Muscle of leg (tissue), 3 donors: ENCODE measurements at regions not wholly inside any gene's neighbourhood (a gene's known extent, or its start where the extent isn't known, plus 50 kb on each side); places are given as distances from the start of the nearest gene placed in this dataset.

Experiments
- DNase-seq: peaks from one replicate; pipeline ENCODE4 v3.0.0; 2013
- H3K27ac ChIP-seq: one replicate; pipeline ENCODE4 v1.5.1; 2013; ENCODE audit warnings: mild to moderate bottlenecking, low read length, control low read depth
- H3K27me3 ChIP-seq: one replicate; pipeline ENCODE4 v1.6.1; 2013; ENCODE audit warnings: low read length; ENCODE audit not compliant: control insufficient read depth, insufficient read depth
- H3K36me3 ChIP-seq: one replicate; pipeline ENCODE4 v1.6.1; 2013; ENCODE audit warnings: low read length; ENCODE audit not compliant: control insufficient read depth, insufficient read depth
- H3K4me1 ChIP-seq: one replicate; pipeline ENCODE4 v1.6.1; 2013; ENCODE audit warnings: low read length; ENCODE audit not compliant: control insufficient read depth, insufficient read depth
- H3K4me3 ChIP-seq: one replicate; pipeline ENCODE4 v1.5.1; 2013; ENCODE audit warnings: low read length, control low read depth
- H3K9me3 ChIP-seq: replicated peaks from 2 replicates; pipeline ENCODE4 v1.6.1; 2013; ENCODE audit warnings: low read depth, low read length; ENCODE audit not compliant: control insufficient read depth
- WGBS: methylation state at CpG from one replicate; pipeline ENCODE4 v1.1.5; 2013; ENCODE audit warnings: missing lambda C conversion rate; ENCODE audit not compliant: insufficient coverage; 5-methylcytosine and 5-hydroxymethylcytosine counted together

DNA sequence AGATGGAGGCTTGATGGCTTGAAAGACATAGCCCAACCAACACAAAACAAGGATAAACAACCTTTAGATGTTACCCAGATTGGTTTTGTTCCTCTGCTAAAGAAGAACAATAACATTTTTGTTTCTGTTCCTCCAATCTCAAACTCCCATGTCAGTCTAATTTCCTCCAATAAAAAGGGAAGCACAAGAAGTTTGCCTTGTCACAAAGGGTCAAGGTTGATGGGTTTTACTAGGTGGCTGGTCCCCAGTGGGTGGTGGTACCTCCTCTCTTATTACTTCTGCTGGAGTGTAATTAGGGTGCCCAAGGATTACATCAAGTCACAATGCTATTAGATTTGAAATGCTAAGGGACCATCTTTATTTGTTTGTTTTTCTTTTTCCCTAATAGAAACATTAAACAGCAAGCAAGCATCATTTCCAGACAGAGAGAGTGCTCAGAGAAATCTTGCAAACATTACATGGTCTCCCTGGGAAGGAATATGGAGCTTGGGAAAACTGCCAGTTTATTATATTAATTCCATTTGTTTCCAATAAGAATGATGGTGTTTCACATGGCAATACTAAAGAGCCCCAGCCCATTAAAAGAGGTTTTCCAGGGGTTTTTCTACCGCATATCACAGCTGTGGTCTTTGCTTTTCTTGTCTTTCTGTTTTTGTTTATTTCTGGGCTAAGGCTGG, 78.3 kb upstream of the AOAH start:
- H3K4me1 ChIP-seq: no peaks in the 10 kb centered on the region
- H3K27ac ChIP-seq: peak overlapping the region; percentile 8
- H3K36me3 ChIP-seq: no peaks in the 10 kb centered on the region
- H3K27me3 ChIP-seq: no peaks in the 10 kb centered on the region
- no peak overlapping the region for H3K4me3 ChIP-seq
- no CpG with 5 or more reads among the region's 1 CpG for WGBS
- H3K9me3 ChIP-seq: no peaks in the 10 kb centered on the region
- peak; percentile 84 for DNase-seq

DNA sequence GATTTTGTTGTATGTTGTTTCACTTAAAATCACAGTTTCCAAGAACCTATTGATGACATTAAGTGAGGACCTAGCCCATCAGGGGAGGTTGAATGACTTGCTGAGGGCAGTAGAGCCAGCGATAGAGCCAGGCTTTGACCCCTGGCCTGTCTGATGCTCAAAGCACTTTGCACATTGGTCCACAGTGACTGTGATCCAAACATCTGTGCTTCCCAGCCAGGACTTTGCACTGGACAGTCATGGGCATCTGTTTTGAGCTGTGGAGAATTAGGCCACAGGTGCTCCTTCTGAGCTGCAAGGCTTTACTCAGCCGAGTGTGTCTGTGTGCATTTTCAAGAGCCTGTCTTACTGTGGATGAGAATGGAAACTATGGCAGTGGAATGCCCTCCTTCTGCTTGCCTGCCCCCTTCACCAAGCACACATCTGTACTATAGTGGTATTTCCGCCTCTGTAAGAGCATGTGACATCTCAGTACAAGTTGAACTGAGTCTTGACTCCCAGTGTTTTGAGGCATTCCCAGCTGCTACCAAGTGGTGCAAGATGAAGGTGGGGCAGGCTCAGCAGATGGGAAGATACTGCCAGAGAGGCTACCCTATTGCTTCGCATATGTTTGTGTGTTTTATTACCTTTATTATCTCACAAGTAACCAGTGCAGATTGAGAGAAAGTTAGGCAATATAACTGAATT, 72.7 kb upstream of the AOAH start:
- Histone ChIP-seq H3K27me3 (no peaks in the 10 kb centered on the region), H3K4me3 (no peak overlapping the region), H3K27ac (no peak overlapping the region), H3K4me1 (peaks cover 12% of the 10 kb centered on the region), H3K36me3 (no peaks in the 10 kb centered on the region), H3K9me3 (no peaks in the 10 kb centered on the region)
- peak; percentile 16 for DNase-seq
- 83% methylated on average over 2 of the region's 4 CpGs for WGBS

DNA sequence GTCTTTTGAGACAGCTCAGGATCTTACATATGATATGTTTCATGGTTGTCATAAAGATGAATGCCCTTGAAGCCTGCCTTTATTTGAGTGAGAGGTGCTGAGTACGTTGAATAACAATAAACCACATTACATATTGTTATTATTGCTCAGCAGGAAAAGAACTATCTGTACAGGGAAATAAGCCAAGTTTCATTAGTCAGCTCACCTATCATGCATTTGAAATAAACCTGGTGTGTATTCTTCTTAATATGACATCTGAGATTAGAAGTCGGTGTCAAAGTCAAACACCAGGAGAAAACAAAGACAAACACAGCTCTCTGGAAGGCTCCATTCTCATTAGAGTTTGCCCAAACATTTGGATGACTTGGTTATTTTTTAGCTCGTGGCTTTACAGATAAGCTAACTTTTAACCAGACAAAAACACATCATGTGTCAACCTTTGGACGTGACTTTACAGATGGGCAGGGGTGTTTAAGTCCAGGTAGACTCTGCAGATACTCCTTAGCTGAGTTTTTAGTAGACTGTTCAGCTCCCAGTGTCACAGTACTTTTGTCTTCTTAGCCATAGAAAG, 71.2 kb upstream of the AOAH start:
- H3K9me3 ChIP-seq: no peaks in the 10 kb centered on the region
- no CpG with 5 or more reads among the region's 4 CpGs for WGBS
- H3K27ac ChIP-seq: no peak overlapping the region
- peaks cover 12% of the 10 kb centered on the region for H3K4me1 ChIP-seq
- H3K27me3 ChIP-seq: no peaks in the 10 kb centered on the region
- H3K36me3 ChIP-seq: no peaks in the 10 kb centered on the region
- H3K4me3 ChIP-seq: no peak overlapping the region
- no peak for DNase-seq

DNA sequence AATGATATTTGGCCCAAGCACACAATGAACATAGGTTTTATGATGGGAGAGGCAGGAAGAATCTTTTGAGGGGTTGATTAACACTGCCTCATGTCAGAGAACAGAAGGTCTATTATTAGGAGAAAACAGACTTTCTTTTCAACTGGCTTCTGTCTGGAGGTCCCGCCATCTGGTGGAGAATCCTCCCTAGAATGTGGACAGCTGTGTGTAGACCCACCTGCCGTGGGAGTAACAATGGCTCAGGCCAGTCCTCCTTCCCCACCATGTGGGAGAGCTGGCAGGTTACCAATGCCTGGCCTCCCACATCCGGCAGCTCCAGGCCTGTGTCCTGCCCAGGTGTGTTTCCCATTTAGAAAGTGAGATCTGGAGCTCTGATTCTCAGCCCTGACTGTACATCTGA, 70.4 kb upstream of the AOAH start:
- no peaks in the 10 kb centered on the region for H3K9me3 ChIP-seq
- DNase-seq: peak; percentile 77
- no CpG with 5 or more reads among the region's 3 CpGs for WGBS

DNA sequence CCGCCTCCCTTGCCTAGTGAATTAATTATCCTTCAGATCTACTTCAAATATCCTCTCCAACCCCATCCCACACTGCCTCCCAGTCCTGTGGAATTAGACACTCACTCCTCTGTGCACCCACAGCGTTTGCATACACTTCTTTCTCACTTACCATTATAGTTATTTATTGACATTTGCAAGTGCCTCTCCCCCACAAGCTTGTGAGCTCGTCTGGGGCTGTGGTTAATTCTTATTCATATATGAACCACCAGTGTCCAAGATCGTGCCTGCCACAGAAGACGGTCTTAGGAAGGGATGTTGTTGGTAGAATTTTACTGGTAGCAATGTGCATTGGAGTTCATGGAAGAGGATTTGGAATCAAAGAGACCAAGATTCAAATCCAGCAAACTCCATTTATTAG, 68.1 kb upstream of the AOAH start:
- Histone ChIP-seq H3K4me1 (peaks cover 12% of the 10 kb centered on the region), H3K9me3 (no peaks in the 10 kb centered on the region), H3K36me3 (no peaks in the 10 kb centered on the region), H3K27ac (no peak overlapping the region), H3K27me3 (no peaks in the 10 kb centered on the region), H3K4me3 (no peak overlapping the region)
- no peak for DNase-seq
- 100% methylated on average over 1 of the region's 5 CpGs for WGBS

More for the DNA sequence above, 70.4 kb upstream of the AOAH start:
- H3K36me3 ChIP-seq: no peaks in the 10 kb centered on the region
- no peaks in the 10 kb centered on the region for H3K27me3 ChIP-seq
- H3K4me3 ChIP-seq: no peak overlapping the region
- H3K27ac ChIP-seq: no peak overlapping the region
- H3K4me1 ChIP-seq: peaks cover 12% of the 10 kb centered on the region

DNA sequence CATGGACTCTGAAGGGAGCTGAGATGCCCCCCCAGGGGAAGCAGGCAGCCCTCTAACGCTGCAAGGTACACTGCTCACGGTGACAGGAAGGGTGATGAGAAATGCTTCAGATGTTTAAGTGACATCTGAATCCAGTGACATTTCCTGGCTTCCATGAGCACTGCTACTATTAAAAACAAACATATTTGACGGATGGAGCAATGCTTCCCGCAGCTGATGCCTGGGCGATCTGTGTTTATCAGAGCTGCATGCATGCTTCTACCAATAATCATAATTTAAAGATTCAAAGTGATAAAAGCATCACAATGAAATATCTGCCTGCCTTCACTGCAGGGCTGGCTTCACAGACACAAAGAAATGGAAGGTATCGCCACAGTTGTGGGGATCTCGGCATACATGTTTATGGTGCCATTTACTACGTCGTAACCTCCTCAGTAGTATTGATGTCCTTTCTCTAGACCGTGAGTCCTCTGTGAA, 66.1 kb upstream of the AOAH start:
- Histone ChIP-seq H3K36me3 (no peaks in the 10 kb centered on the region), H3K9me3 (no peaks in the 10 kb centered on the region), H3K4me3 (no peak overlapping the region), H3K27ac (no peak overlapping the region), H3K4me1 (peaks cover 10% of the 10 kb centered on the region), H3K27me3 (no peaks in the 10 kb centered on the region)
- WGBS: 45% methylated on average over 5 of the region's 10 CpGs
- no peak for DNase-seq

DNA sequence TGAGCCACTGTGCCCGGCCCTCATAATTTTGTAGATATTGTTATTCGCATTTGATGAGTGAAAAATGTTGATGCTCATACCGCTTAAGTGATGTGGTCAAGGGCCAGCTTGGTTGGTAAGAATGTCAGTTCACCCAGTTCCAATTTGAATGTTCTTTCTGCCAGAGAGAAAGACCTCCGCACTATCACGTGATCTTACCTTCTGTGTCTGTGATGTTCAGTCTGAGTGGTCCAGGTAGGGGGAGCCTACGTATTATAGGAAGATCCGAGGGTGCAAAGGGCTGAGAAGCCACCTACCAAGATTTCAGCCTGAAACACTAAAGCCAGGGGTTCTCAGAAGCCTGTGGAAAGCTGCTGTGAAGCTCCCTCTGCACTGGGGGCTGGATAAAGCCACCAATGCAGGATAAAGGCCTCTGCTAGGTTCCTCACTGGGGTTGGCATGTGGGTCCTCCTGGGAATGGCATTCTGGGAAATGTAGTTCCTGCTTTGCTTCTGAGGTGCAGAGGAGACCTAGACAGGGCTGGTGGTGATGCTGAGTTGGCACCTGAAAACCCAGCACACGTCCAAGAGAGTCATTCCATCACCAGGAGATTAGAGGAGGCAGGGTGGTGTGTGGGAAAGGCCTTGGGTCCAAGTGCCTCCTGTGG, 64.7 kb upstream of the AOAH start:
- WGBS: 93% methylated on average over 8 of the region's 8 CpGs
- H3K4me3 ChIP-seq: no peak overlapping the region
- H3K27me3 ChIP-seq: no peaks in the 10 kb centered on the region
- no peaks in the 10 kb centered on the region for H3K9me3 ChIP-seq
- no peaks in the 10 kb centered on the region for H3K36me3 ChIP-seq
- DNase-seq: no peak
- H3K4me1 ChIP-seq: peaks cover 7% of the 10 kb centered on the region
- no peak overlapping the region for H3K27ac ChIP-seq

DNA sequence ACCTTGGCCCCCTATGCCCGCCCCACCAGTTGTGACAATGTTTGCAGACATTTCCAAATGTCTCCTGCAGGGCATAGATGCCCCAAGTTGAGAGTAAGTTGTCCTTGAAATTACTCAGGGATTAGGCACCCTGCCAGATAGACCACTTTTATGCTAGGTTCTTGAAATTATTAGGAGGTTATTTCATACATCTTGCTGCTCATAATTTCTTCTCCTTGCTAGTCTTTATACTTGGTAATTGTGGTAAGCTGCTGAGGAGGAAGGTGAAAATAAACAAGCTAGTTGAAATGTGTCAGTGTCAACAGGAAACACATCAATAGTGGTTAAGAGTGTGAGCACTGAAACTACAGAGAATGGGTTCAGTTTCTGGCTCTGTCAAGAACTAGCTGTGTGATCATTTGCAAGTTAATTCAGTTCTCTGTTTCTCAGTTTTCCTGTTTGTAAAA, 63.7 kb upstream of the AOAH start:
- H3K9me3 ChIP-seq: no peaks in the 10 kb centered on the region
- WGBS: no CpG with 5 or more reads among the region's 1 CpG
- no peak overlapping the region for H3K27ac ChIP-seq
- H3K4me3 ChIP-seq: no peak overlapping the region
- no peaks in the 10 kb centered on the region for H3K27me3 ChIP-seq
- no peak for DNase-seq
- H3K4me1 ChIP-seq: peaks cover 7% of the 10 kb centered on the region
- no peaks in the 10 kb centered on the region for H3K36me3 ChIP-seq

DNA sequence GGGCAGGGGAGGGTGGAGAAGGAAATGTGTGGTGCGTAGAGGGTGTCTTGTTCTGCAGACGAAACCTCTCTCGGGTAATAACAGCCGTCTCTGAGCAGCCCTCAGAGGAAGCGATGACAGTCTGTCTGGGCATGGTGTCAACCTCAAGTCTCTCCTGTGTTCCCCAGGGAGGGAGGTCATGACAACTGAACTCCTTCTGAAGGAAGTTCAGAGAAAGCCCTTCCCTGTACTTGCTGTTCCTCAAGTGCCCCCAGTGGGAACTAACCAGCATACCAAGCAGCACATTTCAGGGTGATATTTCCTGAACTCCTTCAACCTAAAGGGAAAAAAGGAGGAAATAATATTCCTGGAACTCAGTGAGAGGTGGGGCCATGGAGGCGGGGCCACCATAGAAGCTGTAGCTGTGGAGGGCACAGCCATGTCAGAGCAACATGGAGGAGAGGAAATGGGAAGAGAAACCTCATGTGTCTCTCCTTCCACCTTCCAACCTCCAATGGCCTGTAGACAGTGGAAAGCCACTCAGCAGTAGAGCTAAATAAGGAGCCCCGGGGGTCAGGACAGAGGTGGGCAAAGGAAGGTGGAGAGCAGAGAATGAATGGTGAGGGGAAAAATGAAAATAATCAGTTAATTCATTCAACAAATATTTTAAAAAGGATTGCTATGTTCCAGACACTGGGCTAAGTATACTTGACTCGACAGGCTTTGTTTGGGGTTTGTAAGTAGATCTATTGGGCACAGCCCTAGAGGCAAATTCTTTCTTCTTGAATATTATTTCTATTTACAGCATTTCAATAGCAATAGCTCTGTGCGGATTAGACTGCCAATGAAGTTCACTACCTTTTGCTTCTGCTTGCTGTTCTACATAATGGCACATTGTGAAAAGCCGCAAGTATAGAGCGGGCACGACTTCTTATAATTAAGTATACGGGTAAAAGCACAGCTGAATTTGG, 61.0 kb upstream of the AOAH start:
- Histone ChIP-seq H3K27ac (no peak overlapping the region), H3K36me3 (no peaks in the 10 kb centered on the region), H3K27me3 (no peaks in the 10 kb centered on the region), H3K9me3 (no peaks in the 10 kb centered on the region), H3K4me1 (peaks cover 7% of the 10 kb centered on the region), H3K4me3 (no peak overlapping the region)
- WGBS: 63% methylated on average over 7 of the region's 13 CpGs
- DNase-seq: peak; percentile 58
